ENCODE measurements at regions not wholly inside any gene's neighbourhood (a gene's known extent, or its start where the extent isn't known, plus 50 kb on each side); places are given as distances from the start of the nearest gene placed in this dataset.

DNA sequence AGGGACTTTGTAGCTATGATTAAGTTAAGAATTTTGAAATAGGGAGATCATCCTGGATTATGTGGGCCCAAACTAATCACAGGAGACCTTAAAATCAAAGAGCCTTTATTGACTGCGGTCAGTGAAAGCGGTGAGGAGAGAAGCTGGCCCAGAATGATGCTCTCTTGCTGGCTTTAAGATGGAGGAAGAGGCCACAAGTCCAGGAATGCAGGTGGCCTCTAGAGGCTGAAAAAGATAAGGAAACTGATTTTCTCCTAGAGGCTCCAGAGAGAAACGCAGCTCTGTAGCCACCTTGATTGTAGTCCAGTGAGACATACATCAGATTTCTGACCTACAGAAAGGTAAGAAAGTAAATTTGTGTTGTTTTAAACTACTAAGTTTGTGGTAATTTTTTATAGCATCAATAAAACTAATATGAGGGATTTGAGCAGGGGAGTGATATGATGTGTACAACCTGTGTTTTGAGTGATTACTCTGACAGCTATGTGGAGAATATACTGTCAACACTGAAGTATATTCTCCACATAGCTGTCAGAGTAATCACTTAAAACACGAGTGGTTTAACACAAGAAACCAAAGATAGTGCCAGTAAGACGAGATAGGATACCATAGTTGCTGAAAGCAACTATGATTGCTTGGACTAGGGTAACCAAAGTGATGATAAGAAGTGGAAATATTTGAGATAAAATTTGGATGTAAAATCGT is 364.4 kb upstream of the CHST9 start:
- no peak overlapping the region for H3K27ac ChIP-seq
- H3K36me3 ChIP-seq, result no peaks in the 10 kb centered on the region
- H3K4me1 ChIP-seq, result no peaks in the 10 kb centered on the region
- no peak for DNase-seq
- H3K9me3 ChIP-seq, result peaks cover 0 to 5% (median 0%) of the 10 kb centered on the region in 12 donors
- H3K27me3 ChIP-seq, result peaks cover 0 to 4% (median 0%) of the 10 kb centered on the region in 9 donors
- no peak overlapping the region for H3K4me3 ChIP-seq
- TF ChIP-seq POLR2A (IDR thresholded peaks at IDR 0.05) (no peak), CTCF (IDR thresholded peaks at IDR 0.05) (no peak)
- ATAC-seq, result no peak
- intact Hi-C loops (cut with DNase I), result loop anchor here in 1 of 10 donors (10.0 kb wide), 1 partner anchor 125 kb away; no protein-coding TSS in a partner anchor
- 46 to 48% (median 47%) methylated on average over 6 of the region's 6 CpGs for WGBS, 4 donors

DNA sequence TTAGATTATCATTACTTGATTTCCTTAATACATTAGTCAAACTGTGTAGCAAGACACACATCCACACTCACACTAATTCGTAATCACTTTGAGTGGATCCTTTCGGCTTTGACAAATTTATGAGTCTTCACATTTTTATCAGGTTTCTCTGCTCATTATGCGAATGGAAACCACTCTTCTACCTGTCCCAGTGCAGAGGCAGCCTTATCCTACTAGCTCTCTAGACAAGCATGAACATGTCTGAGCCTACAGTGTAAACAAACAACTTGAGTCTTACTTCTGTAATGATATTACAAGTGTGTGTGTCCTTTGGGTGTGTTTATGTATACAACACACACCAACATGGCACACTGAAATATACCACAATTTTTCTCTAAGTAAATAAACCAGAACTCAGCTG is 361.9 kb upstream of the CHST9 start:
- DNase-seq (no peak), ATAC-seq (no peak)
- Histone ChIP-seq H3K27ac (no peak overlapping the region), H3K36me3 (no peaks in the 10 kb centered on the region), H3K9me3 (peaks cover 0 to 5% (median 0%) of the 10 kb centered on the region in 12 donors), H3K4me1 (no peaks in the 10 kb centered on the region), H3K4me3 (no peak overlapping the region), H3K27me3 (peaks cover 0 to 4% (median 0%) of the 10 kb centered on the region in 9 donors)
- intact Hi-C loops (cut with DNase I), result no loop called here
- 87 to 91% (median 89%) methylated on average over 3 of the region's 3 CpGs for WGBS, 4 donors
- TF ChIP-seq CTCF (IDR thresholded peaks at IDR 0.05) (no peak), POLR2A (IDR thresholded peaks at IDR 0.05) (no peak)

DNA sequence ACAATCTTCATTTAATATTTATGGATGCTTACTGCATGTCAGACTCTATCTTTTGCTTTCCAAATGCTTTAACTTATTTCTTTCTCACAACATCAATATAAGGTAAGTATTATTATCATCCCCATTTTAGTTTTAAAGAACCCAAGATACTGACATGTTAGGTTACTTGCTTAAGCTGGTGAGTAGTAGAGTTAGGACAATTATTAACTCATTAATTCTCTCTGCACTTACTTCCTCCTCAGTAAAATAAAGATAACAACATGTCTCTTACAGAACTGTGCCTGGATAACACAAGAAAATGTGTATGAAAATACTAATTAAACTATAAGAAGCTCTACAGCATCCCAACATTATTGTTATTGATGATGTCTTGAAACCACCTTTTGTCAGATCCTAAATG is 359.1 kb upstream of the CHST9 start:
- Histone ChIP-seq H3K4me1 (no peaks in the 10 kb centered on the region), H3K36me3 (no peaks in the 10 kb centered on the region), H3K9me3 (peaks cover 0 to under 1% (median 0%) of the 10 kb centered on the region in 12 donors), H3K4me3 (no peak overlapping the region), H3K27me3 (peaks cover 0 to 4% (median 0%) of the 10 kb centered on the region in 9 donors), H3K27ac (no peak overlapping the region)
- TF ChIP-seq POLR2A (IDR thresholded peaks at IDR 0.05) (no peak), CTCF (IDR thresholded peaks at IDR 0.05) (no peak)
- intact Hi-C loops (cut with DNase I), result no loop called here
- ATAC-seq (no peak), DNase-seq (no peak)

- WGBS, 4 donors, result 75 to 84% (median 78%) methylated on average over 3 of the region's 3 CpGs
- H3K9me3 ChIP-seq, result no peaks in the 10 kb centered on the region
- DNase-seq (no peak), ATAC-seq (no peak)
- intact Hi-C loops (cut with DNase I), result no loop called here
- TF ChIP-seq CTCF (IDR thresholded peaks at IDR 0.05) (no peak), POLR2A (IDR thresholded peaks at IDR 0.05) (no peak)
- H3K4me1 ChIP-seq, result no peaks in the 10 kb centered on the region
- H3K4me3 ChIP-seq, result no peak overlapping the region
- no peaks in the 10 kb centered on the region for H3K36me3 ChIP-seq
- peaks cover 0 to 4% (median 0%) of the 10 kb centered on the region in 9 donors for H3K27me3 ChIP-seq
- no peak overlapping the region for H3K27ac ChIP-seq
Measured at GRCh38 chr18:27541293-27541692, 356.2 kb upstream of the CHST9 start.
